Fibroblast of skin of back (primary cell): ENCODE measurements at regions not wholly inside any gene's neighbourhood (a gene's known extent, or its start where the extent isn't known, plus 50 kb on each side); places are given as distances from the start of the nearest gene placed in this dataset.
A peak's percentile ranks its signal among the peaks of the same experiment; 100 is the strongest.

Experiments
- DNase-seq: peaks from one replicate; pipeline ENCODE4 v3.0.0-alpha.2; 2013

- no peak for DNase-seq
Observed at GRCh38 chr5:61800450-61800849, 468.4 kb downstream of the ZSWIM6 start.

DNA sequence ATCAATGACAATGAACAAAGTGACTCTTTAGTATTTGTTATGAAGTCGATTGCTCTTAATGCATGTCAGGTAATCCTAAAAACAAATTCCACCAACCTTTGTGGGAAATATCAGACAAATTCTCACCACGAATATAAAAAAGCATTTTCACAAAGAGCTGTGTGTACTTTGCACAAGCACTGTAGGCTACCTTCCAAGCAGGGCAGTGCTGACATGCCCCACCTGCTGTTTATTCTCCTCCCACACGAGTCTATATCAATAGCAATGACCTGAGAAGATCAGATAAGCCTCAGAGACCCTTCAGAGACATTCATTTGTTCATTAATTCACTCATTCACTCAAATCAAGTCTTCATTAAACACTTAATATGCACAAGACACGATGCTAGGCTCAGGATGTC lies 469.1 kb downstream of the ZSWIM6 start:
- no peak for DNase-seq

DNA sequence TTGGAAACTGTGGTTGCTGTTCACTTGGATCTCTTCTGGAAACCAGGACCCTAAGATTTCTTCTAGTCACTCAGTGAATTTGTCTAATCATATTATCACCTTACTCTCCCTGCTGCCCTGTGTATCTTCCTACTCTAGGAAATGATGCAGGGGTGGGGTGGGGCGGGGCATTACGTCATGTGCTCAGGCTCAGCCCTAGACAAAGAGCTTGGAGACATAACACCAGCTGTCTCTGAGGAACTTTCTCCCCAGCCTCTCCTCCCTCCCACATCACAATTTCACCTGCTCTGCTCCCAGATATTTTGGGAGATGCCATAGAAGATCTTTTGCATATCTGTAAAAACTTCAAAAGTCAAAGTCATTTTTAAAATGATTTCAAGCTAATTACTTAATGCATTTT lies 470.4 kb downstream of the ZSWIM6 start:
- no peak for DNase-seq

DNA sequence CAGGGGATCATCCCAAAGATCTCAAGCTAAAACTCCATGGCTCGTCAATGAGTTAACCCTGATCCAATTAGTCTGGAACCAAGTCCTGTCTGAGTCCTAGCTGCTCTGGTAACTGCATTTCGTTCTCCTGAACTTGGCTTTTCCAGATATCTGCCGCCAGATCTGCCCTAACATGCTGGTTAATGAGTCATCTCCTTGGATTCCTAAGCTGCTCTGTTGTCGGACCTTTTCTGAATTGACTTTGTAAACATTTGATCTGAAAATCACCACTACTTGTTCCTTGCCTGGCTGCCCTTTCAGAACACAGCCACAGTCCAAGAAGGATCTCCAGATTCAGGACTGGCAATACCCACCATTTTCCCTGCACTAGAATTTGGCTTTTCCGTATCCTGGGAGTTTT lies 473.0 kb downstream of the ZSWIM6 start:
- DNase-seq = peak; percentile 70

GRCh38 chr5:61806491-61807020 lies 474.5 kb downstream of the ZSWIM6 start:
- no peak for DNase-seq

DNA sequence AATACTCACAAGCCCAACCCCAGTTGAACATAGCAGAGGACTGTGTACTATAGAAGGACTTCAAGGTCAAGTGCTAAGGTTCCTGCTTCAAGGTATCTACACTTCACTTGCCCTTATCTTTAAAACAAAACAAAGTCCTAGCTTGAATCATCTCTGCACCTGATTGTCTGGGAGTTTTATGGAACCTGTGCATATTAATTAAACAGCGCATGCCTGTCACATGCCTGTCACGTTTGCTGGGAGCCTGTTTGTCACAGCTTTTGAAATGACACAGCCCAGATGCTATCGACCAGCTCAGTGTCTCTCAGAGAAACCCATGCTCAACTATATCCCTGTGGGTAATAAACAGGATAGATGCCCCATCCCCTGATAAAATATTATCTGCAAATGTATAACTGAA lies 476.0 kb downstream of the ZSWIM6 start:
- no peak for DNase-seq

DNA sequence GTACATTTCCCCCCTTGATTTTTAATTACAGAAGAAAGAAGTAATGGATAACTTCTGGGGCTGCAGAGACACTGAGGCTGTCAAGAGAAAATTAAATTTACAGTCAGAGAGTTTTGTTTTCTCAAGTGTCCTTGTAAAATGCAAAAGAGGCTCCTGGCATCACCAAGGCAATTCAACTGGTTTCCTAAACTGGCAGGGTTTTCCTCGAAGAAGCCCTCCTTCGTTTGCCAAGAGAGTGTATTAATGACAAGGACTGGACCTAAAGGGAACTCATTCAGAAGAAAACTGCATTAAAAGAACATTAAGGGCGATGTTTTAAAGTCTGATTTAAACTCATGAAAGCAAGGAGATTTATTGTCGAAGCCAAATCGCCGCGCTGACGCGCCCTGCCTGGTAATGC lies 476.9 kb downstream of the ZSWIM6 start:
- DNase-seq = no peak

DNA sequence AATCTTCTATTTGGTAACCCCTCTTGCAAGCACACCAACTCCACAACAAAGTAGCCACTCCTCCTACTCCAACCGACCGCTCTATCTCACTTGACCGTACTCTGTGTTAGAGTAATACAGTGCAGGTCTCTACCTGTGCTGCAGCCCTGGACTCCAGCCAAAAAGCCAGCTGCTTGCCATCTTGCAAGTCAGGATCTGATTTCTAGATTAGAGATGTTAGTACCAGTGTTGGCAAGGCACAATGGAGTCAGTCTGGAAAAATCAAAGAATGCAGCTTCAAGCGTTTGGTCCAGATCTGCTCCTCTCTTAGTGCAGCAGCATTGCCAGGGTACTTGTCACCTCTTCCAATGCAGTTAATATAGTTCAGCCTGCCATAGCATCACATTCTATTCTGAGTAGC lies 477.6 kb downstream of the ZSWIM6 start:
- DNase-seq = no peak

GRCh38 chr5:61811052-61811451 lies 479.0 kb downstream of the ZSWIM6 start:
- DNase-seq = peak; percentile 25

- DNase-seq = no peak
Observed at GRCh38 chr5:61813361-61813760, 481.3 kb downstream of the ZSWIM6 start.

DNA sequence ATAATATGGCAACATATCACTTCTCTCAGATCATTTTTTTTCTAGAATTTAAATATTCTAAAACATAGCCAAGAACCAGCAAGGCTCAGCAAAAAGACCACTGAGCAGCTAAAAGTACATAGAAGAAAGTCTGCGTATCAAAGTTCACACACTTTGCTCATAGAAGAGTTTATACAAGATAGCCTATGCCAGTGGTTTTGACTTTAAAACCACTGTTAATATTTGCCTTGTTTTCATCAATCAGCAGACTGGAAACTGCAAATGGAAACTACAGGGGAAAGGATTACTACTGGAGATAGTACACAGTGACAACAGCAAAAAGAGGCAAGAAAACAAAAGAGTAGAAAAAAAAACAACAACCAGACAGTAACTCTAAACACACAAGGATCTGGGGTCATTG lies 483.3 kb downstream of the ZSWIM6 start:
- DNase-seq = no peak

- DNase-seq = no peak
Observed at GRCh38 chr5:61816146-61816545, 484.1 kb downstream of the ZSWIM6 start.

- no peak for DNase-seq
Observed at GRCh38 chr5:61816585-61817450, 484.8 kb downstream of the ZSWIM6 start.

GRCh38 chr5:61817472-61818326 lies 485.6 kb downstream of the ZSWIM6 start:
- DNase-seq = peak; percentile 46

DNA sequence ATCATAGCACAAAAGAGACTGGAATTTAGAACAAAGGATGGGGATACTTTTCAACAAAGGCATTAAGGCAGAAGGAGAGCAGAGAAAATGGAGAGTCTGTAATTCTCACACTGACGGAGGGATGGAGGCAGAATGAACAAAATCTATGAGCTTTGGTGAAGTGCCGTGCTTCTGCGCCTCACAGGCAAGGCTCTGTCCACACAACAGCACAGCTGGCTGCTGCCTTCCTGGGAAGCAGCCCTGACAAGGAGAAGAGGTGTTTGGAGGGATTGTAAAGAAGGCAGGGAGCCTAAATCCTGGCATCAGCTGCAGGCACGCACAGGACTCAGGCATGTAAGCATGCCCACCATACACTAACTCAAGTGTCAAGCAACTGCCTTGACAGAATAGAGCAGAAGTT lies 485.2 kb upstream of the KIF2A start:
- no peak for DNase-seq

GRCh38 chr5:61821561-61821960 lies 484.4 kb upstream of the KIF2A start:
- no peak for DNase-seq

- no peak for DNase-seq
Observed at GRCh38 chr5:61822584-61822983, 483.4 kb upstream of the KIF2A start.

- no peak for DNase-seq
Observed at GRCh38 chr5:61823065-61823464, 482.9 kb upstream of the KIF2A start.

- DNase-seq = no peak
Observed at GRCh38 chr5:61823781-61824180, 482.2 kb upstream of the KIF2A start.

DNA sequence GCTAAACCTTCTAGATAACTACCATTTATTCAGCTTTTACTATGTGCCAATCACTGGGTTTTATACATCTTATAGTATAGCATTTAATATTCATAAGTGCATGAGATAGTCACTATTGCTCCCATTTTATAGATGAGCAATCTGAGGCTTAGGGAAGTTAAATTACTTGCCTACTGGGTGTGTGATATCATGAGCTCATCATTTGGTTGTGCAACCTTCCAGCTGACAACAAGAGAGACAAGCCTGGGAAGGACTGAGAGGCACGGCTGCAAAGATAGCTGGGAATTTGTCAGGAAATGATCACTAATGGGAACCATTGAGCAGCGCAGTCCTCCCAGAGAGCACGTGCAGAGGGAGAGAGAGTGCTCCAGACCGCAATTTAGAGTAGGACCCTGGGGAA lies 481.6 kb upstream of the KIF2A start:
- DNase-seq = peak; percentile 3

GRCh38 chr5:61827445-61827975 lies 478.5 kb upstream of the KIF2A start:
- no peak for DNase-seq

DNA sequence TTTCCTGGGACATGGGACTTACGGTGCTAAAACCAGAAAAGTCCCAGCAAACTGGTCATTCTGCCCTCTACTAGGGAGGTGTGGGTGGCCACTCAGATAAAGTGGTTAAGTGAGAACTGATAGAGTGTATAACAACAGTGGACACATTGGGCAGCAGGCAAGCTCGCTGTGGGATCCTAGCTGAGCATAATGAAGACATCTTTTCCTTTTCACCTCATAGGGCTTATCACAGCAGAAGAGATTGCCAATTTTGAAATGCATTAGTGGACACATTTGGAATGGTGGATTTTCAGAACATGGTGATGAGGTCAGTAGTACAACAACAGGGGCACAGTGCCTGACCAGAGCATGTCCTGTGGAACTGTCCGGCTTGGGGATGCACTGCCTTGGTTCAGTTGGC lies 477.1 kb upstream of the KIF2A start:
- DNase-seq = no peak

DNA sequence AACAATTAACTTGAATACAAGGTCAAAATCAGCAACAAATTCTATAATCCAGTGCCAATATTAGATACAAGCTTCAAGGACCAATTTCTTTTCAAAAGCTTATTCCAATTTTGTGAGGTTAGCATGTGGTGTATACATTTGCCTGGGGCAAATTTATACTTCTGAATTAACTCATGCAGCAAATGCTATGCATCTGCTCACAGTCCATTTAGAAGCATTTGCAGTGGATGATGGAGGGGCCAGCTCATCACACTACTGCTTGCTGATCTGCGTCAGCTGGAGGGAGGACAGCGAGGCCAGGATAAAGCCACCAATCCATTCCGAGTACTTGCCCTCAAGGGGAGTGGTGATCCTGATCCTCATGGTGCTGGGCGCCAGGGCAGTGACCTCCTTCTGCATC lies 474.3 kb upstream of the KIF2A start:
- DNase-seq = no peak
